Muscle of leg (tissue), 3 donors: ENCODE measurements at regions not wholly inside any gene's neighbourhood (a gene's known extent, or its start where the extent isn't known, plus 50 kb on each side); places are given as distances from the start of the nearest gene placed in this dataset.
"Not testable (repeated sequence)": the region's sequence is repeated elsewhere in the genome, so short reads cannot be mapped to it uniquely, and the experiment has no call there.

Experiments
- DNase-seq: peaks from one replicate; pipeline ENCODE4 v3.0.0; 2013
- H3K27ac ChIP-seq: one replicate; pipeline ENCODE4 v1.5.1; 2013; ENCODE audit warnings: mild to moderate bottlenecking, low read length, control low read depth
- H3K27me3 ChIP-seq: one replicate; pipeline ENCODE4 v1.6.1; 2013; ENCODE audit warnings: low read length; ENCODE audit not compliant: control insufficient read depth, insufficient read depth
- H3K36me3 ChIP-seq: one replicate; pipeline ENCODE4 v1.6.1; 2013; ENCODE audit warnings: low read length; ENCODE audit not compliant: control insufficient read depth, insufficient read depth
- H3K4me1 ChIP-seq: one replicate; pipeline ENCODE4 v1.6.1; 2013; ENCODE audit warnings: low read length; ENCODE audit not compliant: control insufficient read depth, insufficient read depth
- H3K4me3 ChIP-seq: one replicate; pipeline ENCODE4 v1.5.1; 2013; ENCODE audit warnings: low read length, control low read depth
- H3K9me3 ChIP-seq: replicated peaks from 2 replicates; pipeline ENCODE4 v1.6.1; 2013; ENCODE audit warnings: low read depth, low read length; ENCODE audit not compliant: control insufficient read depth
- WGBS: methylation state at CpG from one replicate; pipeline ENCODE4 v1.1.5; 2013; ENCODE audit warnings: missing lambda C conversion rate; ENCODE audit not compliant: insufficient coverage; 5-methylcytosine and 5-hydroxymethylcytosine counted together

- Histone ChIP-seq H3K4me3 (no peak overlapping the region), H3K27ac (no peak overlapping the region), H3K9me3 (no peaks in the 10 kb centered on the region), H3K27me3 (no peaks in the 10 kb centered on the region), H3K4me1 (no peaks in the 10 kb centered on the region), H3K36me3 (no peaks in the 10 kb centered on the region)
- 50% methylated on average over 1 of the region's 2 CpGs for WGBS
- no peak for DNase-seq
Measured at GRCh38 chr4:116628598-116628997, 456.8 kb downstream of the TRAM1L1 start.

- Histone ChIP-seq H3K9me3 (no peaks in the 10 kb centered on the region), H3K36me3 (no peaks in the 10 kb centered on the region), H3K27me3 (no peaks in the 10 kb centered on the region), H3K4me3 (no peak overlapping the region), H3K27ac (no peak overlapping the region), H3K4me1 (no peaks in the 10 kb centered on the region)
- no CpG with 5 or more reads among the region's 1 CpG for WGBS
- no peak for DNase-seq
Measured at GRCh38 chr4:116627545-116627944, 457.8 kb downstream of the TRAM1L1 start.

- not testable (repeated sequence) for H3K36me3 ChIP-seq, H3K27ac ChIP-seq, H3K27me3 ChIP-seq, H3K4me1 ChIP-seq, DNase-seq, H3K9me3 ChIP-seq, H3K4me3 ChIP-seq
- WGBS = 35% methylated on average over 4 of the region's 8 CpGs
Measured at GRCh38 chr4:116619508-116619907, 465.9 kb downstream of the TRAM1L1 start.

- H3K4me3 ChIP-seq = no peak overlapping the region
- no peak overlapping the region for H3K27ac ChIP-seq
- H3K9me3 ChIP-seq = no peaks in the 10 kb centered on the region
- no peaks in the 10 kb centered on the region for H3K4me1 ChIP-seq
- no peaks in the 10 kb centered on the region for H3K27me3 ChIP-seq
- 22% methylated on average over 1 of the region's 1 CpG for WGBS
- no peak for DNase-seq
- no peaks in the 10 kb centered on the region for H3K36me3 ChIP-seq
Measured at GRCh38 chr4:116618638-116619037, 466.7 kb downstream of the TRAM1L1 start.

- Histone ChIP-seq H3K9me3 (peaks cover 9% of the 10 kb centered on the region), H3K4me1 (no peaks in the 10 kb centered on the region), H3K27me3 (no peaks in the 10 kb centered on the region), H3K4me3 (no peak overlapping the region), H3K36me3 (no peaks in the 10 kb centered on the region), H3K27ac (no peak overlapping the region)
- WGBS = 43% methylated on average over 2 of the region's 2 CpGs
- no peak for DNase-seq
Measured at GRCh38 chr4:116603096-116603495, 482.3 kb downstream of the TRAM1L1 start.

- 90% methylated on average over 4 of the region's 11 CpGs for WGBS
Measured at GRCh38 chr4:116599859-116600258, 485.5 kb downstream of the TRAM1L1 start.

GRCh38 chr4:116598980-116599789 is 486.2 kb downstream of the TRAM1L1 start:
- no peak for DNase-seq
- Histone ChIP-seq H3K36me3 (no peaks in the 10 kb centered on the region), H3K9me3 (peaks cover 9% of the 10 kb centered on the region), H3K4me1 (no peaks in the 10 kb centered on the region), H3K27ac (no peak overlapping the region), H3K4me3 (no peak overlapping the region), H3K27me3 (no peaks in the 10 kb centered on the region)
- WGBS = 98% methylated on average over 35 of the region's 37 CpGs

More at GRCh38 chr4:116599859-116600258, 485.5 kb downstream of the TRAM1L1 start:
- H3K36me3 ChIP-seq = no peaks in the 10 kb centered on the region
- no peak overlapping the region for H3K27ac ChIP-seq
- no peak overlapping the region for H3K4me3 ChIP-seq
- H3K4me1 ChIP-seq = no peaks in the 10 kb centered on the region
- peaks cover 9% of the 10 kb centered on the region for H3K9me3 ChIP-seq
- H3K27me3 ChIP-seq = no peaks in the 10 kb centered on the region
- no peak for DNase-seq

GRCh38 chr4:116598155-116598979 is 487.0 kb downstream of the TRAM1L1 start:
- no peaks in the 10 kb centered on the region for H3K36me3 ChIP-seq
- 93% methylated on average over 24 of the region's 32 CpGs for WGBS
- H3K4me1 ChIP-seq = no peaks in the 10 kb centered on the region
- H3K27me3 ChIP-seq = no peaks in the 10 kb centered on the region
- peaks cover 5% of the 10 kb centered on the region for H3K9me3 ChIP-seq
- no peak for DNase-seq
- H3K4me3 ChIP-seq = no peak overlapping the region
- H3K27ac ChIP-seq = no peak overlapping the region

GRCh38 chr4:116590648-116591047 is 494.7 kb downstream of the TRAM1L1 start:
- Histone ChIP-seq H3K27me3 (no peaks in the 10 kb centered on the region), H3K9me3 (no peaks in the 10 kb centered on the region), H3K27ac (no peak overlapping the region), H3K4me1 (no peaks in the 10 kb centered on the region), H3K4me3 (no peak overlapping the region), H3K36me3 (no peaks in the 10 kb centered on the region)
- DNase-seq = peak; percentile 41

- no peak overlapping the region for H3K27ac ChIP-seq
- no peaks in the 10 kb centered on the region for H3K4me1 ChIP-seq
- H3K4me3 ChIP-seq = no peak overlapping the region
- H3K36me3 ChIP-seq = no peaks in the 10 kb centered on the region
- no peak for DNase-seq
- no peaks in the 10 kb centered on the region for H3K27me3 ChIP-seq
- no peaks in the 10 kb centered on the region for H3K9me3 ChIP-seq
Measured at GRCh38 chr4:116588783-116589182, 496.6 kb downstream of the TRAM1L1 start.
